Lung (tissue), 11 donors: ENCODE measurements at regions not wholly inside any gene's neighbourhood (a gene's known extent, or its start where the extent isn't known, plus 50 kb on each side); places are given as distances from the start of the nearest gene placed in this dataset.

ENCODE experiments used
- ATAC-seq: fragments of 200-7000 bp; cut with Tn5 transposase; one replicate; pipeline ENCODE4 v1.9.1; 2020; ENCODE audit warnings: moderate number of reproducible peaks; ENCODE audit not compliant: insufficient read depth, low FRiP score
- DNase-seq, 3 donors: peaks; one replicate each; pipeline ENCODE4 v3.0.0-alpha.2; 2013 to 2017
- H3K27ac ChIP-seq, 2 donors: one replicate each; pipeline ENCODE4 v1.5.1; 2013; ENCODE audit warnings: mild to moderate bottlenecking in 2 of 2, moderate library complexity in 2 of 2, control low read depth in 1 of 2, inconsistent platforms in 1 of 2, low read depth in 1 of 2, low read length in 1 of 2
- H3K27me3 ChIP-seq, 3 donors: one replicate each; pipeline ENCODE4 v1.5.1; 2013; ENCODE audit warnings: low read length in 2 of 3; ENCODE audit not compliant: control insufficient read depth in 3 of 3, insufficient read depth in 3 of 3
- H3K36me3 ChIP-seq, 4 donors: one replicate each; pipeline ENCODE4 v1.5.1; 2013; ENCODE audit warnings: low read length in 4 of 4, mild to moderate bottlenecking in 1 of 4, moderate library complexity in 1 of 4; ENCODE audit not compliant: control insufficient read depth in 4 of 4, insufficient read depth in 4 of 4
- H3K4me1 ChIP-seq, 5 donors: one replicate each; pipeline ENCODE4 v1.5.1; 2013; ENCODE audit warnings: low read length in 5 of 5, mild to moderate bottlenecking in 2 of 5, moderate library complexity in 1 of 5; ENCODE audit not compliant: control insufficient read depth in 5 of 5, insufficient read depth in 5 of 5
- H3K4me3 ChIP-seq: one replicate; pipeline ENCODE4 v1.5.1; 2013; ENCODE audit warnings: mild to moderate bottlenecking, control low read depth, moderate library complexity
- H3K9ac ChIP-seq, 2 donors: one replicate each; pipeline ENCODE4 v1.5.1; 2013; ENCODE audit warnings: low read length in 2 of 2, control low read depth in 1 of 2; ENCODE audit not compliant: insufficient read depth in 1 of 2
- H3K9me3 ChIP-seq, 4 donors: one replicate each; pipeline ENCODE4 v1.5.1; 2013; ENCODE audit warnings: low read length in 3 of 4, mild to moderate bottlenecking in 1 of 4, moderate library complexity in 1 of 4; ENCODE audit not compliant: control insufficient read depth in 4 of 4, insufficient read depth in 3 of 4
- WGBS, 2 donors: extraction: QIAGEN DNeasy Blood & Tissue Kit; methylation state at CpG; one replicate each; pipeline ENCODE4 v1.1.7; 2013; 5-methylcytosine and 5-hydroxymethylcytosine counted together
- TF ChIP-seq, protein P1 (sequence below): IDR thresholded peaks from 2 replicates; pipeline ENCODE4 v1.5.1; 2012; ENCODE audit warnings: mild to moderate bottlenecking; ENCODE audit errors: control extremely low read depth, extremely low read depth
- donor health status: control.
- donor health status: control.
- donor health status: Bipolar disorder and iron deficiency.
- donor health status: healthy.
- donor health status: DM: yes; HTN: yes; CAD: no.

GRCh38 chr20:55586610-55587009 is 418.7 kb downstream of the CBLN4 start:
- H3K9me3 ChIP-seq: no peaks in the 10 kb centered on the region
- H3K27ac ChIP-seq: no peak overlapping the region
- no peak overlapping the region for H3K4me3 ChIP-seq
- no peak overlapping the region for H3K9ac ChIP-seq
- TF ChIP-seq, protein P1, sequence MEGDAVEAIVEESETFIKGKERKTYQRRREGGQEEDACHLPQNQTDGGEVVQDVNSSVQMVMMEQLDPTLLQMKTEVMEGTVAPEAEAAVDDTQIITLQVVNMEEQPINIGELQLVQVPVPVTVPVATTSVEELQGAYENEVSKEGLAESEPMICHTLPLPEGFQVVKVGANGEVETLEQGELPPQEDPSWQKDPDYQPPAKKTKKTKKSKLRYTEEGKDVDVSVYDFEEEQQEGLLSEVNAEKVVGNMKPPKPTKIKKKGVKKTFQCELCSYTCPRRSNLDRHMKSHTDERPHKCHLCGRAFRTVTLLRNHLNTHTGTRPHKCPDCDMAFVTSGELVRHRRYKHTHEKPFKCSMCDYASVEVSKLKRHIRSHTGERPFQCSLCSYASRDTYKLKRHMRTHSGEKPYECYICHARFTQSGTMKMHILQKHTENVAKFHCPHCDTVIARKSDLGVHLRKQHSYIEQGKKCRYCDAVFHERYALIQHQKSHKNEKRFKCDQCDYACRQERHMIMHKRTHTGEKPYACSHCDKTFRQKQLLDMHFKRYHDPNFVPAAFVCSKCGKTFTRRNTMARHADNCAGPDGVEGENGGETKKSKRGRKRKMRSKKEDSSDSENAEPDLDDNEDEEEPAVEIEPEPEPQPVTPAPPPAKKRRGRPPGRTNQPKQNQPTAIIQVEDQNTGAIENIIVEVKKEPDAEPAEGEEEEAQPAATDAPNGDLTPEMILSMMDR: no peak
- DNase-seq (no peak), ATAC-seq (no peak)
- no peaks in the 10 kb centered on the region for H3K4me1 ChIP-seq
- 61 to 73% methylated on average over 4 of the region's 4 CpGs for WGBS, 2 donors
- H3K27me3 ChIP-seq: no peaks in the 10 kb centered on the region
- H3K36me3 ChIP-seq: no peaks in the 10 kb centered on the region

DNA sequence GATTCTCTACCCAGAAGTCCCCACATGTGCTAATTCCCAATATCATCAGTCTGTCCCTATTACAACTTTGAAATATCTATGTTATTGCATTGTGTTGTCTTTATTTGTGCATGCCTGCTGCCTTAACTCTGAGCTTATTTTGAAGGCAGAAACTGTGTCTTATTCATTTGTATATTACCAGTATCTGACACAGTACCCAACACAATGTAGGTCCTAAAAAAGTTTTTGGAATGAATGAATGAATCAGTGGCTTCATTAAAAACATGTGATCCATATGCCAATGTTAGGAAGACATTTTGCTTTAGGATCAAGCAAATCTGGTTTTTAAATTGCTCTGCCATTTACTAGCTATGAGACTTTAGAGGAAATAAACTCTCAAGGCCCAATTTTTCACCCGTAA is 420.4 kb downstream of the CBLN4 start:
- H3K27ac ChIP-seq: no peak overlapping the region
- H3K9ac ChIP-seq: no peak overlapping the region
- ATAC-seq (no peak), DNase-seq (no peak)
- 87 to 88% methylated on average over 1 of the region's 1 CpG for WGBS, 2 donors
- H3K4me3 ChIP-seq: no peak overlapping the region
- H3K36me3 ChIP-seq: no peaks in the 10 kb centered on the region
- H3K27me3 ChIP-seq: no peaks in the 10 kb centered on the region
- no peaks in the 10 kb centered on the region for H3K4me1 ChIP-seq
- TF ChIP-seq, protein P1: no peak
- H3K9me3 ChIP-seq: no peaks in the 10 kb centered on the region

DNA sequence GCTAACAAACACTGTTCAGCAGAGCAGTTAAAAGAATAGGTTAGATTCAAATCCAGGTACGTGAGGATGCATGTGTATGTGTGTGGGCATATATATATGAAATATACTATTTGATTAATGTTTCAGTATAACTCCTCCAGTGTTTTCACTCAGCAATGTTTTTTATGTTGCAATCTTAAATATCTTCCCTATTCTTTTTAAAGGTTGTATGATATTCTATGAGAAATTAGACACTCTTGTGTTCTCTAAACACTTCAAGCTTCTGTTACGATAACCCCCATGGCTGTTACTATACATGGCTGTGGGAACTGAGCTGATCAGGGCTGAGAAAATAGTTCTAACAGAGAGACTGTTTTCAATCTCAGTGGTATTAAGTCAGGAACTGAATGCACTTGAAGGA is 421.0 kb downstream of the CBLN4 start:
- no peaks in the 10 kb centered on the region for H3K4me1 ChIP-seq
- H3K9ac ChIP-seq: no peak overlapping the region
- H3K4me3 ChIP-seq: no peak overlapping the region
- no peaks in the 10 kb centered on the region for H3K9me3 ChIP-seq
- ATAC-seq (no peak), DNase-seq (no peak)
- H3K36me3 ChIP-seq: no peaks in the 10 kb centered on the region
- TF ChIP-seq, protein P1: no peak
- whole genome bisulfite sequencing, 2 donors: 91 to 100% methylated on average over 2 of the region's 2 CpGs
- no peak overlapping the region for H3K27ac ChIP-seq
- H3K27me3 ChIP-seq: no peaks in the 10 kb centered on the region

GRCh38 chr20:55583036-55583435 is 422.3 kb downstream of the CBLN4 start:
- no peak overlapping the region for H3K27ac ChIP-seq
- WGBS, 2 donors: 76 to 77% methylated on average over 1 of the region's 1 CpG
- no peaks in the 10 kb centered on the region for H3K27me3 ChIP-seq
- no peaks in the 10 kb centered on the region for H3K9me3 ChIP-seq
- no peaks in the 10 kb centered on the region for H3K4me1 ChIP-seq
- no peaks in the 10 kb centered on the region for H3K36me3 ChIP-seq
- no peak overlapping the region for H3K9ac ChIP-seq
- H3K4me3 ChIP-seq: no peak overlapping the region
- DNase-seq (no peak), ATAC-seq (no peak)
- TF ChIP-seq, protein P1: no peak
